PC-9 (cell line): ENCODE measurements at regions not wholly inside any gene's neighbourhood (a gene's known extent, or its start where the extent isn't known, plus 50 kb on each side); places are given as distances from the start of the nearest gene placed in this dataset.

Experiments
- CTCF ChIP-seq: fragments of 200-600 bp; sonication (generic); conservative IDR thresholded peaks from 2 replicates; pipeline ENCODE4 v1.6.1; 2017; ENCODE audit warnings: mixed run types, antibody characterized with exemption, mild to moderate bottlenecking, moderate library complexity
- EZH2 ChIP-seq: fragments of 200-600 bp; sonication (generic); IDR thresholded peaks from 2 replicates; pipeline ENCODE4 v1.8.0; 2017; ENCODE audit warnings: antibody characterized with exemption, low read depth

- TF ChIP-seq CTCF: no peak
- TF ChIP-seq EZH2: no peak
Observed at GRCh38 chr5:174518512-174518911, 205.9 kb upstream of the MSX2 start.
